WI38 (cell line): ENCODE measurements at regions not wholly inside any gene's neighbourhood (a gene's known extent, or its start where the extent isn't known, plus 50 kb on each side); places are given as distances from the start of the nearest gene placed in this dataset.

Experiments used
- H3K4me3 ChIP-seq: 2 replicates; pipeline ENCODE4 v1.5.1; 2011; ENCODE audit warnings: low read depth, mild to moderate bottlenecking, control low read depth, low read length
- CTCF ChIP-seq: IDR thresholded peaks from 2 replicates; pipeline ENCODE4 v1.5.1; 2012; ENCODE audit warnings: low read depth, mild to moderate bottlenecking, control low read depth, low read length

GRCh38 chr7:135843214-135843613, 94.6 kb upstream of the FAM180A start:
- no peak for TF ChIP-seq CTCF
- H3K4me3 ChIP-seq, result no peak overlapping the region

- TF ChIP-seq CTCF, result no peak
- H3K4me3 ChIP-seq, result no peak overlapping the region
These were observed 94.0 kb upstream of the FAM180A start for GRCh38 chr7:135842446-135843179.

- TF ChIP-seq CTCF, result no peak
- H3K4me3 ChIP-seq, result no peak overlapping the region
These were observed 92.0 kb upstream of the FAM180A start for GRCh38 chr7:135840591-135840990.

- TF ChIP-seq CTCF, result no peak
- no peak overlapping the region for H3K4me3 ChIP-seq
These were observed 89.1 kb upstream of the FAM180A start for GRCh38 chr7:135837675-135838074.

GRCh38 chr7:135834266-135834665, 85.7 kb upstream of the FAM180A start:
- TF ChIP-seq CTCF, result no peak
- no peak overlapping the region for H3K4me3 ChIP-seq

GRCh38 chr7:135833642-135834041, 85.0 kb upstream of the FAM180A start:
- no peak for TF ChIP-seq CTCF
- no peak overlapping the region for H3K4me3 ChIP-seq

GRCh38 chr7:135831455-135832195, 83.0 kb upstream of the FAM180A start:
- TF ChIP-seq CTCF, result no peak

More at GRCh38 chr7:135831455-135832195, 83.0 kb upstream of the FAM180A start:
- H3K4me3 ChIP-seq, result no peak overlapping the region
